GM12892 (cell line): ENCODE measurements at regions not wholly inside any gene's neighbourhood (a gene's known extent, or its start where the extent isn't known, plus 50 kb on each side); places are given as distances from the start of the nearest gene placed in this dataset.

ENCODE experiments used
- POLR2A ChIP-seq: IDR thresholded peaks from 2 replicates; pipeline ENCODE4 v1.6.1; 2011; ENCODE audit warnings: low read depth, low read length, control low read depth
- POLR2AphosphoS5 ChIP-seq: IDR thresholded peaks from 2 replicates; pipeline ENCODE4 v1.6.1; 2011; ENCODE audit warnings: low read depth, low read length, control low read depth
- TAF1 ChIP-seq: IDR thresholded peaks from 2 replicates; pipeline ENCODE4 v1.6.1; 2011; ENCODE audit warnings: low read depth, mild to moderate bottlenecking, control low read depth, low read length, borderline replicate concordance

DNA sequence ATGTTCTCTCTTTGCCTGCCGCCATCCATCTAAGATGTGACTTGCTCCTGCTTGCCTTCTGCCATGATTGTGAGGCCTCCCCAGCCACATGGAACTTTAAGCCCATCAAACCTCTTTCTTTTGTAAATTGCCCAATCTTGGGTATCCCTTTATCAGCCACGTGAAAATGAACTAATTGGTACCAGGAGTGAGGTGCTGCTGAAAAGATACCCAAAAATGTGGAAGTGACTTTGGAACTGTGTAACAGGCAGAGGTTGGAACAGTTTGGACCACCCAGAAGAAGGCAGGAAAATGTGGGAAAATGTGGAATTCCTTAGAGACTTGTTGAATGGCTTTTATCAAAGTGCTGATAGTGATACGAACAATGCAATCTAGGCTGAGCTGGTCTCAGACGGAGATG, 694.9 kb downstream of the FRK start:
- TF ChIP-seq POLR2A = no peak
- TF ChIP-seq POLR2AphosphoS5 = no peak
- TF ChIP-seq TAF1 = no peak
